ENCODE measurements at regions not wholly inside any gene's neighbourhood (a gene's known extent, or its start where the extent isn't known, plus 50 kb on each side); places are given as distances from the start of the nearest gene placed in this dataset.

DNA sequence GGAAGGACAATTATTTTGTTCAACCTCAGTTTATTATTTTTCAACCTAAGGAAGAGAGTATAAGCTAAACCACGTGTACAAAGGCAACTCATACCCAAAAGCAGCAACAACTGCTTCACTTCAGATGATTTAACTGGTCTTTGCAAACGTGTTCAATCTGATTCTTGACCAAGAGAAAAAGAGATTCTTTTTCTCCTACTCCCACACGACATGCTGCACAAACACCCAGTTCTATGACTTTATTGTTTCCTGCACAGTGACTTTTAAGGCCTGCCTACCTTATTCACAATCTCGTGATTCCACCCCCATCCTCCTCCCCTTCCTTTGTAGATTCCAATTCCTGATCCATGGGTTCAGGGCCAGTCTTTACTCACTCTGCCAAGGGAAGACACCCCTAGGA is 1394.8 kb upstream of the ZEB2 start:
- peaks cover 15% of the 10 kb centered on the region for H3K4me1 Mint-ChIP-seq (ENCODE audit: low read depth)
- no peaks in the 10 kb centered on the region for H3K27me3 Mint-ChIP-seq (ENCODE audit: low read depth)
- no peak overlapping the region for H3K27ac Mint-ChIP-seq (ENCODE audit: unreplicated experiment)
- H3K36me3 Mint-ChIP-seq (ENCODE audit: low read depth) = no peaks in the 10 kb centered on the region
- DNase-seq (ENCODE audit: low spot score) = no peak
- TF ChIP-seq, protein P1, sequence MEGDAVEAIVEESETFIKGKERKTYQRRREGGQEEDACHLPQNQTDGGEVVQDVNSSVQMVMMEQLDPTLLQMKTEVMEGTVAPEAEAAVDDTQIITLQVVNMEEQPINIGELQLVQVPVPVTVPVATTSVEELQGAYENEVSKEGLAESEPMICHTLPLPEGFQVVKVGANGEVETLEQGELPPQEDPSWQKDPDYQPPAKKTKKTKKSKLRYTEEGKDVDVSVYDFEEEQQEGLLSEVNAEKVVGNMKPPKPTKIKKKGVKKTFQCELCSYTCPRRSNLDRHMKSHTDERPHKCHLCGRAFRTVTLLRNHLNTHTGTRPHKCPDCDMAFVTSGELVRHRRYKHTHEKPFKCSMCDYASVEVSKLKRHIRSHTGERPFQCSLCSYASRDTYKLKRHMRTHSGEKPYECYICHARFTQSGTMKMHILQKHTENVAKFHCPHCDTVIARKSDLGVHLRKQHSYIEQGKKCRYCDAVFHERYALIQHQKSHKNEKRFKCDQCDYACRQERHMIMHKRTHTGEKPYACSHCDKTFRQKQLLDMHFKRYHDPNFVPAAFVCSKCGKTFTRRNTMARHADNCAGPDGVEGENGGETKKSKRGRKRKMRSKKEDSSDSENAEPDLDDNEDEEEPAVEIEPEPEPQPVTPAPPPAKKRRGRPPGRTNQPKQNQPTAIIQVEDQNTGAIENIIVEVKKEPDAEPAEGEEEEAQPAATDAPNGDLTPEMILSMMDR (IDR thresholded peaks at IDR 0.05) = no peak
- no peaks in the 10 kb centered on the region for H3K9me3 Mint-ChIP-seq (ENCODE audit: low read depth)
- H3K4me3 Mint-ChIP-seq (ENCODE audit: unreplicated experiment) = no peak overlapping the region

DNA sequence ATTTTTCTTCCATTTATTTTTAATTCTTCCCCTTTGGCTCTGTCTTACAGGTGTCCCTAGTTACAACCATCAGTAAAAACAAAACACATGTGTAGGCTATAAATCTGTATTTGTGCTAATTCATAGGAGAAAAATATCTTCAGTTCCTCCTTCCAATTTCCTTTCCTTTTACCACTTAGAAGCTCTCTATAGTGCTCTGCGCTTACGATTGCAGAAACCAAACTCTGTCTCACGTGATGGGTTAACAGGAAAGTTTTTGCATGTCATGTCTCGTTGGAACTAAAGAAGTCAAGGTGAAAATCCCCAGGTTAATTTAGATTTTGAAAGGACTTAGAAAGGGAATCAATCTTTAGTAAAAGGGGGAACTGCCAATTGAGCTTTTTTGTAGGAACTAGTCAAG is 1390.5 kb upstream of the ZEB2 start:
- Mint-ChIP-seq H3K9me3 (ENCODE audit: low read depth) (no peaks in the 10 kb centered on the region), H3K27ac (ENCODE audit: unreplicated experiment) (no peak overlapping the region), H3K36me3 (ENCODE audit: low read depth) (no peaks in the 10 kb centered on the region), H3K4me3 (ENCODE audit: unreplicated experiment) (no peak overlapping the region), H3K27me3 (ENCODE audit: low read depth) (no peaks in the 10 kb centered on the region), H3K4me1 (ENCODE audit: low read depth) (peaks cover 14% of the 10 kb centered on the region)
- no peak for DNase-seq (ENCODE audit: low spot score)
- TF ChIP-seq, protein P1 (IDR thresholded peaks at IDR 0.05) = no peak

DNA sequence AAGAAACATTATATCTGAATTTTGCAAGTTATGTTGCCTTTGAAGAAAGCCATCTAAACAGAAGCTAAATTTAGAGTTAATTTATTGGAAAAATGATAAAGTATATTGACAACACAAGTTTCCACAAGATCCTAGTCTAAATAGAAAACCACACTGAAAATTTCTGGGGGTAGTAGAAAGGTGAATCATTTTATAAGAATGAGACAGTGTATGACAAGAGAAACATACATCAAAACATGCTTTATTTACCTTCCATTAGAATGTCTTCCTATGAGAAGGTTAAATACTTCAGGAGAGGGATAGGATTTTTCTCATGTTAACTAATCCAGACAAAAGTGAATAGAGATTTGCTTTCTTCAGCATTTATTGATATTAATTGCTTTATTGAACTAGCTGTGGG is 1389.8 kb upstream of the ZEB2 start:
- no peak for DNase-seq (ENCODE audit: low spot score)
- Mint-ChIP-seq H3K4me3 (ENCODE audit: unreplicated experiment) (no peak overlapping the region), H3K27ac (ENCODE audit: unreplicated experiment) (no peak overlapping the region), H3K4me1 (ENCODE audit: low read depth) (peaks cover 14% of the 10 kb centered on the region), H3K36me3 (ENCODE audit: low read depth) (no peaks in the 10 kb centered on the region), H3K9me3 (ENCODE audit: low read depth) (no peaks in the 10 kb centered on the region), H3K27me3 (ENCODE audit: low read depth) (no peaks in the 10 kb centered on the region)
- TF ChIP-seq, protein P1 (IDR thresholded peaks at IDR 0.05) = no peak

DNA sequence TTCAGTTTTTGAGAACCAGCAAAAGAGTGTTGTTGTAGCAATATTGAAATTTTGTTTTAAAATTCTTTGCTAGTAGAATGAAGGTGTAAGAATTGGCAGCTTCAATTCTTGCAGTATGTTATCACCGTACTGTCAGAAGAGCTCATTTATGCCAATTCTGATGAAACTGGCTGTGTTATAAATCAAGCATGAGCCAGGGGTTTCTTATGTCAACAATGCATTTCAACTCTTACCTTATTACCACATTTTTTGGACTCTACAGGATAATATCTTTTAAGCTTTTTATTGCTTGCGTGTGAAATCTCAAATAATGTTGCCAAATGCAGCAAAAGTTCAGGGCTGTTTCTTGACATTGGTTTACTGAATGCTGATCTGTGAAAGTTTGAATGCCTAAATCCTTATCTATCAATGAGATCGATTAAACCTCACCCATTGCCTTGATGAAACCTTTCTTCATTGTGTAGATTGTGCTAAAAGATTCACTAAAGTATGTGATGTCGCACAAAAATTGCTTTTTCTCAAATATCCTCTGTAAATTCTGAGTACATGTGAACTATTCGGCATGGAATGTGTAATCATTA is 1389.3 kb upstream of the ZEB2 start:
- no peak for DNase-seq (ENCODE audit: low spot score)
- no peak overlapping the region for H3K4me3 Mint-ChIP-seq (ENCODE audit: unreplicated experiment)
- no peaks in the 10 kb centered on the region for H3K36me3 Mint-ChIP-seq (ENCODE audit: low read depth)
- no peaks in the 10 kb centered on the region for H3K9me3 Mint-ChIP-seq (ENCODE audit: low read depth)
- H3K4me1 Mint-ChIP-seq (ENCODE audit: low read depth) = peaks cover 14% of the 10 kb centered on the region
- no peak overlapping the region for H3K27ac Mint-ChIP-seq (ENCODE audit: unreplicated experiment)
- TF ChIP-seq, protein P1 (IDR thresholded peaks at IDR 0.05) = no peak
- H3K27me3 Mint-ChIP-seq (ENCODE audit: low read depth) = no peaks in the 10 kb centered on the region

DNA sequence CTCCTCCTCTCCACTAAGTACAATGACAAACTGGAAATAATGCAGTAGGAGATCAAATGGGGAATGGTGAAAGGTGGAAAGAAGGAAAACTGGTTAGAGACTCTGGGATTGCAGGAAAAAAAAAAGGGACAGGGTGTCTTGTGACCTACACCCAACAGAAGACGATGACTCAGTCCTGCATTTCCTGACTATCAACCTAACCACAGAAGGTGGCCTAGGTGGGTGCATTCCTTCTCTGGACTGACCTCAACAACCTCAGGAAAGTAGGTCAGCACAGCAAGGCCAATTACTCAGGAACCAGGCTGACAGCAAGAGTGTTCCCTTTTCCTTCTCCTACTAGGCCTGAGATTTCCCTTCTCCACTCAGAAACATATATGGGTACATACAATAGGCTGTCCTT is 1386.4 kb upstream of the ZEB2 start:
- TF ChIP-seq, protein P1 (IDR thresholded peaks at IDR 0.05) = no peak
- no peak for DNase-seq (ENCODE audit: low spot score)
- Mint-ChIP-seq H3K9me3 (ENCODE audit: low read depth) (no peaks in the 10 kb centered on the region), H3K36me3 (ENCODE audit: low read depth) (no peaks in the 10 kb centered on the region), H3K4me3 (ENCODE audit: unreplicated experiment) (no peak overlapping the region), H3K4me1 (ENCODE audit: low read depth) (peaks cover 14% of the 10 kb centered on the region), H3K27ac (ENCODE audit: unreplicated experiment) (no peak overlapping the region), H3K27me3 (ENCODE audit: low read depth) (no peaks in the 10 kb centered on the region)
